ENCODE measurements at regions not wholly inside any gene's neighbourhood (a gene's known extent, or its start where the extent isn't known, plus 50 kb on each side); places are given as distances from the start of the nearest gene placed in this dataset.

DNA sequence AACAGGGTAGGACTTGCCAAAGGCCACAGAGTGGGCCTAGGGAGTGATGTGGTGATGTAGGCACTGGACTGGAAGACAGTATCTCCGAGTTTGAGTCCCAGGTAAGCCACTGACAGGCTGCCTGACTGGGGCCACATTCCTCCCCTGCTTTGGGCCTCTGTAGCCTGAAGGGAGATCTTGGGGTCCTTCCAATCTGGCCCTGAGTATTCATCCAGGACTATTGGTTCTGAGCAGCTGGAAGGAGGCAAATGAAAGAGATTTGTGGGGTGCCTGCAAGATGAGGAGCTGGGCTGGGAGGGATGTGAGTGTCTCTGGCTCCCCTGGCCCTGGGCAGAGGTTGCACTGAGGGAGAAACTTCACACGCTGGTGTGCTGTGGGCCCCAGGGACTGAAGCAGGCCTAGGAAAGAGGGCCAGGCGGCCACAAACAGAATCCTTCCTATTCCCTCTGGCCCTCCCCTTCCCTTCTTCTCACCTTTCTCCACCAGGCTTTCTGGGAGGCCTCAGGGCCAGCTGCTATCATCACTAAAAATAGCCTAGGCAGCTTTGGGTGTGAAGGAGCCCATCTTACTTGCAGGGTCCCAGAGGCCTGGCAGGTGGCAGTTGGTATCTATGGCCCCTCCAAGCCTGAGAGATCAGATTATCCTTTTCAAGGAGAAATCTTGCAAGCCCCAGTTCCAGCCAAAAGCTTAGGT is 70.1 kb downstream of the PJA1 start:
- no peak for DNase-seq
- Mint-ChIP-seq H3K4me1 (ENCODE audit: low read depth, unreplicated experiment) (no peaks in the 10 kb centered on the region), H3K27me3 (ENCODE audit: unreplicated experiment) (no peaks in the 10 kb centered on the region), H3K4me3 (ENCODE audit: low read depth, unreplicated experiment) (no peak overlapping the region), H3K9me3 (ENCODE audit: low read depth, unreplicated experiment) (no peaks in the 10 kb centered on the region), H3K36me3 (ENCODE audit: insufficient read depth, unreplicated experiment) (no peaks in the 10 kb centered on the region), H3K27ac (ENCODE audit: unreplicated experiment) (no peak overlapping the region)
- intact Hi-C loops (cut with micrococcal nuclease; ENCODE audit: unreplicated experiment), result loop anchor here (1.0 kb wide), 1 partner anchor 127 kb away; no protein-coding TSS in a partner anchor
- CTCF ChIA-PET, result no interaction called here
- TF ChIP-seq, protein P1, sequence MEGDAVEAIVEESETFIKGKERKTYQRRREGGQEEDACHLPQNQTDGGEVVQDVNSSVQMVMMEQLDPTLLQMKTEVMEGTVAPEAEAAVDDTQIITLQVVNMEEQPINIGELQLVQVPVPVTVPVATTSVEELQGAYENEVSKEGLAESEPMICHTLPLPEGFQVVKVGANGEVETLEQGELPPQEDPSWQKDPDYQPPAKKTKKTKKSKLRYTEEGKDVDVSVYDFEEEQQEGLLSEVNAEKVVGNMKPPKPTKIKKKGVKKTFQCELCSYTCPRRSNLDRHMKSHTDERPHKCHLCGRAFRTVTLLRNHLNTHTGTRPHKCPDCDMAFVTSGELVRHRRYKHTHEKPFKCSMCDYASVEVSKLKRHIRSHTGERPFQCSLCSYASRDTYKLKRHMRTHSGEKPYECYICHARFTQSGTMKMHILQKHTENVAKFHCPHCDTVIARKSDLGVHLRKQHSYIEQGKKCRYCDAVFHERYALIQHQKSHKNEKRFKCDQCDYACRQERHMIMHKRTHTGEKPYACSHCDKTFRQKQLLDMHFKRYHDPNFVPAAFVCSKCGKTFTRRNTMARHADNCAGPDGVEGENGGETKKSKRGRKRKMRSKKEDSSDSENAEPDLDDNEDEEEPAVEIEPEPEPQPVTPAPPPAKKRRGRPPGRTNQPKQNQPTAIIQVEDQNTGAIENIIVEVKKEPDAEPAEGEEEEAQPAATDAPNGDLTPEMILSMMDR (IDR thresholded peaks at IDR 0.05; ENCODE audit: unreplicated experiment), result no peak
- BruUV-seq (replicated peaks), result no TSS peak

DNA sequence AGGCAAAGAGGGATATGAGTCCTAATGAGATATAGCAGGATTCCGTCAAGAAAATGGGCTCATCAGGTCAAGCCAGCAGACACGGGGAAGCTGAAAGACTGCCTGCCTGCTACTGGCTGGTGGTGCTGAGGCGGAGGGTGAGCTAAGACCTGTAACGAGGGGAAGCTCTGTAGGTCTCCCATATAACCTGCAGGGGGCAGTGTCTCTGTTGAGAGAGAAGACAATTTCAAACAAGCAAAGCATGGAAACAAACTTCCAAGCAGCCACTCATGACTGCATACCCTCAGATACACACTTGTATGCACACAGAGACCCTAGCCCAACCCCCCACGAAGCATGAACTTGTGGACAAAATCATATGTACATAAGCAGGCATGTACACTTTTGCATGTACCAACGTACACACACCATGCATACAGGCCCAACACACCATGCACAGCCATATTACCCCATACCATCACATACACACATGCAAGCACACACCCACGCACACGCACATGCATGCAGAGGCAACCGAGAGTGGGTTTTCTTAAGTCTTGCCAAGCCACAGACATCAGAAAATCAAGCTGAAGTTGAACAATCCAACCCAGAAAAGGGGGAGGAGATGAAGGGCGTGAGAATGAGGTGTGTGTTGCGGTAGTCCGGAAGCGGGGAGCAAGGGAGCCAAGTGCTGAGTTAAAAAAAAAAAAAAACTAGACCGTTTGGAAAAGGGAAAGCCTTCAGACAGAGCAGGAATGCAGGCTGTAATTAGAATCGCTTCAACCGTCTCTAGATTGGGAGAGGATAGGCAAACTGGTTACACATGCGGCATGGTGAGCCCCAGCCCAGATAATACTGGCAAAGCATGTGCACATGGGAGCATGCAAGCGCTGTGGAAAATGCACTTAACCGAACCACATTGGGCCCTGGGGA is 71.0 kb downstream of the PJA1 start:
- H3K9me3 Mint-ChIP-seq (ENCODE audit: low read depth, unreplicated experiment), result no peaks in the 10 kb centered on the region
- CTCF ChIA-PET, result interaction anchor here (0.7 to 1.0 kb wide), 4 partner anchors 9 to 266 kb away, joined by 3 to 7 read pairs (median 4); partner anchors contain the start of gene EFNB1
- no peaks in the 10 kb centered on the region for H3K4me1 Mint-ChIP-seq (ENCODE audit: low read depth, unreplicated experiment)
- BruUV-seq (replicated peaks), result no TSS peak
- no peak overlapping the region for H3K27ac Mint-ChIP-seq (ENCODE audit: unreplicated experiment)
- intact Hi-C loops (cut with micrococcal nuclease; ENCODE audit: unreplicated experiment), result loop anchor here (1.0 kb wide), 1 partner anchor 128 kb away; no protein-coding TSS in a partner anchor
- DNase-seq, result peak; percentile 44
- H3K27me3 Mint-ChIP-seq (ENCODE audit: unreplicated experiment), result no peaks in the 10 kb centered on the region
- TF ChIP-seq, protein P1 (IDR thresholded peaks at IDR 0.05; ENCODE audit: unreplicated experiment), result peak; percentile 43
- H3K4me3 Mint-ChIP-seq (ENCODE audit: low read depth, unreplicated experiment), result no peak overlapping the region
- no peaks in the 10 kb centered on the region for H3K36me3 Mint-ChIP-seq (ENCODE audit: insufficient read depth, unreplicated experiment)

DNA sequence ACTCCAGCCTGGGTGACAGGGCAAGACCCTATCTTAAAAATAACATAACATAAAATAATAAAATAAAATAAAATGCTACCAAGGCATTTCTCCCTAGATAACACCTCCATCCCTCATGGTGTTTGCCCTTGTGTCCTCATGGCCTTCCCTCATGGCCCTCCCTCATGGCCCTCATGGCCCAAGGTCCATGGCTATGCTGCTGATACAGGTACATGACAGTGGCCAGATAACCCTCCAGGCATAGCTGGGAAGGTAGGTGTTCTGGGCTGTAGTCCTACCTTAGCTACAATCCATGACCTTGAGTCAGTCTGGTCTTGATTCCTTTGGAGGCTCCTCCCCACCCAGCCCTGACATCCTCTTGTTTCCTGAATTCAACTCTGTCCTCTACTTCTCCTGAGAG is 75.2 kb downstream of the PJA1 start:
- Mint-ChIP-seq H3K9me3 (ENCODE audit: low read depth, unreplicated experiment) (no peaks in the 10 kb centered on the region), H3K36me3 (ENCODE audit: insufficient read depth, unreplicated experiment) (no peaks in the 10 kb centered on the region), H3K4me3 (ENCODE audit: low read depth, unreplicated experiment) (no peak overlapping the region), H3K27ac (ENCODE audit: unreplicated experiment) (no peak overlapping the region), H3K4me1 (ENCODE audit: low read depth, unreplicated experiment) (no peaks in the 10 kb centered on the region), H3K27me3 (ENCODE audit: unreplicated experiment) (peaks cover 29% of the 10 kb centered on the region)
- DNase-seq, result no peak
- CTCF ChIA-PET, result no interaction called here
- intact Hi-C loops (cut with micrococcal nuclease; ENCODE audit: unreplicated experiment), result no loop called here
- TF ChIP-seq, protein P1 (IDR thresholded peaks at IDR 0.05; ENCODE audit: unreplicated experiment), result no peak
- BruUV-seq (replicated peaks), result no TSS peak

DNA sequence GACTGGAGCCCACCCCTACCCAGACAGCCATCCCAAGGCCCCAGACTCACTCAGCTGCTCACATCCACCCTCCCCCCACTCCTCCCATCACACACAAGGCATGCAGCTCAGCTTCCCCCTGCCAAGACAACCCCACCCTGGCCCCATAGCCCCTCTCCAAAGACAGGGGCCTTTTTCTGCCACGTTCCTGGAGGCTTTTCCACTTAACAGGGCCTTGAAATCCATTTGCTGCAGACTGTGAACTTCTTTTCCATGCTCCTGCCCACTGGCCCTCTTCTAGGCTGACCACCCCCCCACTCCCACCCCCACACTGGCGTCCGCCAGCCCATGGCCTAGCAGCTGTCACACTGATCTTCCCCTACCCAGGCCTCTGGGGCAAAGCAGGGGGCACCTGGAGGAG is 76.0 kb downstream of the PJA1 start:
- intact Hi-C loops (cut with micrococcal nuclease; ENCODE audit: unreplicated experiment), result no loop called here

More for the DNA sequence above, 76.0 kb downstream of the PJA1 start:
- no TSS peak for BruUV-seq (replicated peaks)
- no peak for DNase-seq
- H3K36me3 Mint-ChIP-seq (ENCODE audit: insufficient read depth, unreplicated experiment), result no peaks in the 10 kb centered on the region
- TF ChIP-seq, protein P1 (IDR thresholded peaks at IDR 0.05; ENCODE audit: unreplicated experiment), result no peak
- H3K4me1 Mint-ChIP-seq (ENCODE audit: low read depth, unreplicated experiment), result no peaks in the 10 kb centered on the region
- no peaks in the 10 kb centered on the region for H3K9me3 Mint-ChIP-seq (ENCODE audit: low read depth, unreplicated experiment)
- no peak overlapping the region for H3K4me3 Mint-ChIP-seq (ENCODE audit: low read depth, unreplicated experiment)
- no peak overlapping the region for H3K27ac Mint-ChIP-seq (ENCODE audit: unreplicated experiment)
- peaks cover 29% of the 10 kb centered on the region for H3K27me3 Mint-ChIP-seq (ENCODE audit: unreplicated experiment)
- CTCF ChIA-PET, result interaction anchor here (1.0 kb wide), 1 partner anchor 261 kb away, joined by 3 read pairs; no protein-coding TSS in a partner anchor
